Panc1 (cell line): ENCODE measurements at regions not wholly inside any gene's neighbourhood (a gene's known extent, or its start where the extent isn't known, plus 50 kb on each side); places are given as distances from the start of the nearest gene placed in this dataset.

Experiments used
- CTCF ChIP-seq: fragments of 450-650 bp; IDR thresholded peaks from 2 replicates; pipeline ENCODE4 v1.5.1; 2017; ENCODE audit warnings: mild to moderate bottlenecking
- POLR2AphosphoS5 ChIP-seq: IDR thresholded peaks from 2 replicates; pipeline ENCODE4 v1.6.1; 2012; ENCODE audit warnings: mild to moderate bottlenecking, low read depth, low read length, moderate library complexity
- SIN3A ChIP-seq: IDR thresholded peaks from 2 replicates; pipeline ENCODE4 v1.6.1; 2012; ENCODE audit warnings: low read depth, mild to moderate bottlenecking, low read length, moderate library complexity, borderline replicate concordance; ENCODE audit not compliant: insufficient read depth
- TCF7L2 ChIP-seq: IDR thresholded peaks from 2 replicates; pipeline ENCODE4 v1.6.1; 2011; ENCODE audit warnings: mild to moderate bottlenecking, low read depth, low read length, inconsistent platforms

DNA sequence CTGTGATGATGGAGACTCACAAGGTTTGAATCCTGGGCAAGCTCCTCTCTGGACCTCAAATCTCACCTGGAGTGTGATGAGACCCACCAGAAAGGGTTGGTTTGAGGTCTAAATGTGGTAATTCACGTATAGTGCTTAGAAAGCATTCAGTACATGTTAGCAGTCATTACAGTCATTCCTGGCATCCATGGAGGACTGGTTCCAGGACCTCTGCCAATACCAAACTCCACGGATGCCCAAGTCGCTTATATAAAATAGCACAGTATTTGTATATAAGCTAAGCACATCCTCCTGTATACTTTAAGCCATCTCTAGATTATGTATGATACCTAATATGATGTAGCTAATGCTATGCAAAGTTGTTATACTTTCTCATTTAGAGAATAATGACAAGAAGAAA, 67.6 kb upstream of the CYP2D6 start:
- TF ChIP-seq CTCF (no peak), SIN3A (no peak), TCF7L2 (no peak), POLR2AphosphoS5 (no peak)
